ENCODE measurements at regions not wholly inside any gene's neighbourhood (a gene's known extent, or its start where the extent isn't known, plus 50 kb on each side); places are given as distances from the start of the nearest gene placed in this dataset.
"Not testable (repeated sequence)": the region's sequence is repeated elsewhere in the genome, so short reads cannot be mapped to it uniquely, and the experiment has no call there.

DNA sequence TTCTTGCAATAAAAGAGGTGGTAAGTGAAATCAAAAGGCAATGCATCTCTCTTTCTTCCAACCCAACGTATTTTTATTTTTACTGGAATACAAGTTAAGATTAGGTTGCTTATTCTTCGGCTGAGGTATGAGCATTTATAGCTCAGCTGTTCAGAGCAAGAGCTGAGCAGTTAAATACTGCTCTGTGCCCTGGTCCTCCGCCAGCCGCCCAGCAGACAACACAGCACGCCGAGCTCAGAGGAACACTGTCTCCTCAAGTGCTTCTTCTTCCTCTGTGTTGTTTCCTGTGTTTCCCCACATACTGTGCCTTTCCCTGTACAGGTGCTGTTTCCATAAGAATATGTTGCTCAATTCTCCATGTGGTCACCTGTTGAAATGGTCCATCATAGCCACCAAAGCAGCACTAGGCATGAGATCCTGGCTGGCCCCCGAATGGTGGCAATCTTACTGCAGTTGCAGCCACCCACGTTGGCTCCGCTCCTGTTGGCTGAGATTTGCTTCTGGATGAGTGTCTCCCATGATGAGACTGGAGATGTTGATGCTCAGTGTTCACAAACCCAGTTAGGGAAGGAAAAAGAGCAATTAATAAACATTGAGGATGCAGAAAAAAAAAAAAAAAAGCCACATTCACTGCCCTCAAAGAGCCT, 515.3 kb downstream of the GRIN2A start:
- intact Hi-C loops (cut with DNase I; ENCODE audit: low total_unique reads) = no loop called here
- Histone ChIP-seq H3K4me1 (no peaks in the 10 kb centered on the region), H3K27ac (no peak overlapping the region), H3K27me3 (no peaks in the 10 kb centered on the region), H3K9me3 (no peaks in the 10 kb centered on the region), H3K4me3 (no peak overlapping the region), H3K36me3 (no peaks in the 10 kb centered on the region)
- no peak for DNase-seq
- TF ChIP-seq, protein P1, sequence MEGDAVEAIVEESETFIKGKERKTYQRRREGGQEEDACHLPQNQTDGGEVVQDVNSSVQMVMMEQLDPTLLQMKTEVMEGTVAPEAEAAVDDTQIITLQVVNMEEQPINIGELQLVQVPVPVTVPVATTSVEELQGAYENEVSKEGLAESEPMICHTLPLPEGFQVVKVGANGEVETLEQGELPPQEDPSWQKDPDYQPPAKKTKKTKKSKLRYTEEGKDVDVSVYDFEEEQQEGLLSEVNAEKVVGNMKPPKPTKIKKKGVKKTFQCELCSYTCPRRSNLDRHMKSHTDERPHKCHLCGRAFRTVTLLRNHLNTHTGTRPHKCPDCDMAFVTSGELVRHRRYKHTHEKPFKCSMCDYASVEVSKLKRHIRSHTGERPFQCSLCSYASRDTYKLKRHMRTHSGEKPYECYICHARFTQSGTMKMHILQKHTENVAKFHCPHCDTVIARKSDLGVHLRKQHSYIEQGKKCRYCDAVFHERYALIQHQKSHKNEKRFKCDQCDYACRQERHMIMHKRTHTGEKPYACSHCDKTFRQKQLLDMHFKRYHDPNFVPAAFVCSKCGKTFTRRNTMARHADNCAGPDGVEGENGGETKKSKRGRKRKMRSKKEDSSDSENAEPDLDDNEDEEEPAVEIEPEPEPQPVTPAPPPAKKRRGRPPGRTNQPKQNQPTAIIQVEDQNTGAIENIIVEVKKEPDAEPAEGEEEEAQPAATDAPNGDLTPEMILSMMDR (IDR thresholded peaks at IDR 0.05) = no peak
- TF ChIP-seq POLR2A (IDR thresholded peaks at IDR 0.05) = no peak

DNA sequence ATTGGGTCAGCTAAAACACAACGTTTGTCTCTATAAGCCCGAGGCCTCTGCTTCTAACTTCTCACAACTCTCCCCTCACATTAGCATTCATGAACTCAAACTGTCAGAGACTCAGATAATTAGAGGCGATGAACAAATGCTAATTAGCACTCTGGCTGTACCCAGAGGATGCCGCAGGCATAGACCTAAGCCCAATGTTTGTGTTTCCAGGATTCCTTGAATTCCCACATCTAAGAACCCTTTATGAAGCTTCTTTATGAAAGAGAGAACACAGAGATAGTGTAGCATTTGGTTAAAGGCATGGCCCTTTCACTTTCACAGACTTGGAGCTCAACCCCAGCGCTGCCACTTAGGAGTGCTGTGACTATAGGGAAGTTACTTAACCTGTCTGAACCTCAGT, 512.2 kb downstream of the GRIN2A start:
- H3K4me1 ChIP-seq = no peaks in the 10 kb centered on the region
- H3K27ac ChIP-seq = no peak overlapping the region
- H3K36me3 ChIP-seq = no peaks in the 10 kb centered on the region
- no peak for DNase-seq
- intact Hi-C loops (cut with DNase I; ENCODE audit: low total_unique reads) = no loop called here
- TF ChIP-seq POLR2A (IDR thresholded peaks at IDR 0.05) = no peak
- TF ChIP-seq, protein P1 (IDR thresholded peaks at IDR 0.05) = no peak
- H3K9me3 ChIP-seq = no peaks in the 10 kb centered on the region
- H3K27me3 ChIP-seq = no peaks in the 10 kb centered on the region
- H3K4me3 ChIP-seq = no peak overlapping the region

DNA sequence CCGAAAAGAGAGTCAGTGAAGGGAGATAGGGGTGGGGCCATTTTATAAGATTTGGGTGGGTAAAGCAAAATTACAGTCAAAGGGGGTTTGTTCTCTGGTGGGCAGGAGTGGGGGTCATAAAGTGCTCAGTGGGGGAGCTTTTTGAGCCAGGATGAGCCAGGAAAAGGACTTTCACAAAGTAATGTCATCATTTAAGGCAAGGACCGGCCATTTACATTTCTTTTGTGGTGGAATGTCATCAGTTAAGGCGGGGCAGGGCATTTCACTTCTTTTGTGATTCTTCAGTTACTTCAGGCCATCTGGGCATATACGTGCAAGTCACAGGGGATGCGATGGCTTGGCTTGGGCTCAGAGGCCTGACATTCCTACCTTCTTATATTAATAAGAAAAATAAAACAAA, 511.6 kb downstream of the GRIN2A start:
- H3K4me3 ChIP-seq; DNase-seq; H3K4me1 ChIP-seq; H3K36me3 ChIP-seq; H3K9me3 ChIP-seq; intact Hi-C loops (cut with DNase I; ENCODE audit: low total_unique reads); H3K27me3 ChIP-seq; H3K27ac ChIP-seq: not testable (repeated sequence)

DNA sequence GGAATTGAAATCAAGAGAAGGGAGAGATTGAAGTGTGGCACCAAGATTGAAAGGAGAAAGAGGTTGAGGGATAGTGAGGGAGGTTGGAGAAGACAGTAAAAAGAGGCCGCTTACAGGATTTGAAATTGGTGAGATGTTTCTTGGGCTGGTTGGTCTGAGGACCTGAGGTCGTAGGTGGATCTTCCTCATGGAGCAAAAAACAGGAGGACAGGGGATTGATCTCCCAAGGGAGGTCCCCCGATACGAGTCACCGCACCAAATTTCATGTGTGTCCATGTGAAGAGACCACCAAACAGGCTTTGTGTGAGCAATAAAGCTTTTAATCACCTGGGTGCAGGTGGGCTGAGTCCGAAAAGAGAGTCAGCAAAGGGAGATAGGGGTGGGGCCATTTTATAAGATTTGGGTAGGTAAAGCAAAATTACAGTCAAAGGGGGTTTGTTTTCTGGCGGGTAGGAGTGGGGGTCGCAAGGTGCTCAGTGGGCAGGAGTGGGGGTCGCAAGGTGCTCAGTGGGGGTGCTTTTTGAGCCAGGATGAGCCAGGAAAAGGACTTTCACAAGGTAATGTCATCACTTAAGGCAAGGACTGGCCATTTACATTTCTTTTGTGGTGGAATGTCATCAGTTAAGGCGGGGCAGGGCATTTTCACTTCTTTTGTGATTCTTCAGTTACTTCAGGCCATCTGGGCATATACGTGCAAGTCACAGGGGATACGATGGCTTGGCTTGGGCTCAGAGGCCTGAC, 505.5 kb downstream of the GRIN2A start:
- DNase-seq; H3K4me3 ChIP-seq; H3K4me1 ChIP-seq; H3K9me3 ChIP-seq; H3K36me3 ChIP-seq; H3K27me3 ChIP-seq; H3K27ac ChIP-seq; intact Hi-C loops (cut with DNase I; ENCODE audit: low total_unique reads): not testable (repeated sequence)

GRCh38 chr16:9677301-9677653, 505.0 kb downstream of the GRIN2A start:
- Histone ChIP-seq H3K4me3 (no peak overlapping the region), H3K27ac (no peak overlapping the region), H3K9me3 (no peaks in the 10 kb centered on the region), H3K4me1 (no peaks in the 10 kb centered on the region), H3K27me3 (no peaks in the 10 kb centered on the region), H3K36me3 (no peaks in the 10 kb centered on the region)
- intact Hi-C loops (cut with DNase I; ENCODE audit: low total_unique reads) = no loop called here
- no peak for TF ChIP-seq POLR2A (IDR thresholded peaks at IDR 0.05)
- TF ChIP-seq, protein P1 (IDR thresholded peaks at IDR 0.05) = no peak
- no peak for DNase-seq

- Histone ChIP-seq H3K9me3 (no peaks in the 10 kb centered on the region), H3K4me1 (no peaks in the 10 kb centered on the region), H3K36me3 (no peaks in the 10 kb centered on the region), H3K27me3 (no peaks in the 10 kb centered on the region), H3K4me3 (no peak overlapping the region), H3K27ac (no peak overlapping the region)
- TF ChIP-seq, protein P1 (IDR thresholded peaks at IDR 0.05) = no peak
- TF ChIP-seq POLR2A (IDR thresholded peaks at IDR 0.05) = no peak
- intact Hi-C loops (cut with DNase I; ENCODE audit: low total_unique reads) = no loop called here
- DNase-seq = no peak
Measured at GRCh38 chr16:9679213-9679767, 502.9 kb downstream of the GRIN2A start.

Data from uterus (tissue), 3 donors.